ENCODE measurements at regions not wholly inside any gene's neighbourhood (a gene's known extent, or its start where the extent isn't known, plus 50 kb on each side); places are given as distances from the start of the nearest gene placed in this dataset.
A peak's percentile ranks its signal among the peaks of the same experiment; 100 is the strongest.

DNA sequence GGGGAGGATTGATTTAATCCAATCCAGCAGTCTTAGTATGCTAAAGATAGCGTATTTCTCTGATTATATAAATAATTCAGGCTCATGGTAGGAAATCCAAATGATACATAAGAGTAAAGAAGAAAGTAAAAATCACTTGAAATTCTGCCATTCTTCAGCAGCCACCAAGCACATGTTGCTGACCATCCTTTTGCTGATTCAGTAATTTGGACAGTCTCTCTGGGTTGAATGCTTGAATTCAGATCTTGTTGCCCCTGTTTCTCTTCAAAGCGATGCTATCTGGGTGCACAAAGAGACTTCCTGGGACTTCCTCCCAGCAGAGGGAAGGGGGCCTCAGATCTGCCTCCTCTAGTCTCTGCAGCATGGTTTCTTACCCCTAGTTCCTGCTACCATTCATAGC lies 609.1 kb downstream of the UTRN start:
- Histone ChIP-seq H3K36me3 (ENCODE audit: control insufficient read depth, insufficient read depth, low read length) (no peaks in the 10 kb centered on the region), H3K27ac (ENCODE audit: low read depth, low read length, severe bottlenecking) (no peak overlapping the region), H3K4me1 (ENCODE audit: control insufficient read depth, insufficient read depth, low read length, poor library complexity, severe bottlenecking) (peaks cover 13% of the 10 kb centered on the region), H3K4me3 (ENCODE audit: extremely low read depth, insufficient read depth, low read length, poor library complexity, severe bottlenecking) (no peak overlapping the region), H3K9me3 (ENCODE audit: control insufficient read depth, low read length) (no peaks in the 10 kb centered on the region)
- 100% methylated on average over 1 of the region's 2 CpGs for WGBS, 2 experiments (ENCODE audit: insufficient coverage in 2 of 2)

- Histone ChIP-seq H3K9me3 (ENCODE audit: control insufficient read depth, low read length) (no peaks in the 10 kb centered on the region), H3K4me3 (ENCODE audit: extremely low read depth, insufficient read depth, low read length, poor library complexity, severe bottlenecking) (no peak overlapping the region), H3K36me3 (ENCODE audit: control insufficient read depth, insufficient read depth, low read length) (no peaks in the 10 kb centered on the region), H3K4me1 (ENCODE audit: control insufficient read depth, insufficient read depth, low read length, poor library complexity, severe bottlenecking) (peaks cover 13% of the 10 kb centered on the region), H3K27ac (ENCODE audit: low read depth, low read length, severe bottlenecking) (no peak overlapping the region)
- WGBS, 2 experiments (ENCODE audit: insufficient coverage in 2 of 2): 71 to 76% methylated on average over 4 to 6 of the region's 8 CpGs
Observed at GRCh38 chr6:144895313-144896278, 610.5 kb downstream of the UTRN start.

- H3K9me3 ChIP-seq (ENCODE audit: control insufficient read depth, low read length): no peaks in the 10 kb centered on the region
- H3K4me3 ChIP-seq (ENCODE audit: extremely low read depth, insufficient read depth, low read length, poor library complexity, severe bottlenecking): no peak overlapping the region
- 85 to 100% methylated on average over 2 to 3 of the region's 3 CpGs for WGBS, 2 experiments (ENCODE audit: insufficient coverage in 2 of 2)
- H3K4me1 ChIP-seq (ENCODE audit: control insufficient read depth, insufficient read depth, low read length, poor library complexity, severe bottlenecking): peaks cover 13% of the 10 kb centered on the region
- H3K27ac ChIP-seq (ENCODE audit: low read depth, low read length, severe bottlenecking): no peak overlapping the region
- no peaks in the 10 kb centered on the region for H3K36me3 ChIP-seq (ENCODE audit: control insufficient read depth, insufficient read depth, low read length)
Observed at GRCh38 chr6:144896289-144896688, 611.2 kb downstream of the UTRN start.

- H3K4me1 ChIP-seq (ENCODE audit: control insufficient read depth, insufficient read depth, low read length, poor library complexity, severe bottlenecking): peaks cover 13% of the 10 kb centered on the region
- H3K4me3 ChIP-seq (ENCODE audit: extremely low read depth, insufficient read depth, low read length, poor library complexity, severe bottlenecking): no peak overlapping the region
- H3K27ac ChIP-seq (ENCODE audit: low read depth, low read length, severe bottlenecking): peak overlapping the region; percentile 36
- H3K9me3 ChIP-seq (ENCODE audit: control insufficient read depth, low read length): no peaks in the 10 kb centered on the region
- no peaks in the 10 kb centered on the region for H3K36me3 ChIP-seq (ENCODE audit: control insufficient read depth, insufficient read depth, low read length)
Observed at GRCh38 chr6:144896871-144897270, 611.7 kb downstream of the UTRN start.

DNA sequence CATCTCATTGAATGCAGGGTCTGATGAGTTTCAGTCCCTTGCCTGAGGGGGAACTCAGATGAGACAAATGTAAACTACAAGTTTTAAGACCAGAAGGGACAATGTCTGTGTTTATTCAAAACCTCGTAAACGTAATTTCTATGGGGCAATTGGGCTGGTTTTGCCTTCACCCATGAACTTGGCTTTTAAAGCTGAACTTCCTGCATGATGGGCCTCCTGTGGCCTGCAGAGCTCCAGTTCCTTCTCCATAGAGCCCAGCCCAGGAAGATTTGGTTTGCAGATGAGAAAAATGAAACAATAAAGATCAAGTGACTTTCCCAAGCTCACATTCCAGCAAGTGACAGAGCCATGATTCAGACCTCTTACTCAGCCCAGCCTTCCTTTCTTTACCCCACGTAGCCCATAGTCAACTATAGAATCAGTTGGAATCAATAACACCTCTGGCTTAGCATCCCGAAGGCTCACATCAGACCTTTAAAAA lies 612.3 kb downstream of the UTRN start:
- no peak overlapping the region for H3K4me3 ChIP-seq (ENCODE audit: extremely low read depth, insufficient read depth, low read length, poor library complexity, severe bottlenecking)
- 77 to 89% methylated on average over 2 to 3 of the region's 4 CpGs for WGBS, 2 experiments (ENCODE audit: insufficient coverage in 2 of 2)

GRCh38 chr6:144898052-144898689 lies 613.0 kb downstream of the UTRN start:
- peaks cover 13% of the 10 kb centered on the region for H3K4me1 ChIP-seq (ENCODE audit: control insufficient read depth, insufficient read depth, low read length, poor library complexity, severe bottlenecking)
- H3K36me3 ChIP-seq (ENCODE audit: control insufficient read depth, insufficient read depth, low read length): no peaks in the 10 kb centered on the region
- H3K9me3 ChIP-seq (ENCODE audit: control insufficient read depth, low read length): no peaks in the 10 kb centered on the region
- no peak overlapping the region for H3K4me3 ChIP-seq (ENCODE audit: extremely low read depth, insufficient read depth, low read length, poor library complexity, severe bottlenecking)
- 95 to 100% methylated on average over 1 to 2 of the region's 3 CpGs for WGBS, 2 experiments (ENCODE audit: insufficient coverage in 2 of 2)
- H3K27ac ChIP-seq (ENCODE audit: low read depth, low read length, severe bottlenecking): peak overlapping the region; percentile 36

More for the DNA sequence above, 612.3 kb downstream of the UTRN start:
- peak overlapping the region; percentile 36 for H3K27ac ChIP-seq (ENCODE audit: low read depth, low read length, severe bottlenecking)
- peaks cover 13% of the 10 kb centered on the region for H3K4me1 ChIP-seq (ENCODE audit: control insufficient read depth, insufficient read depth, low read length, poor library complexity, severe bottlenecking)
- H3K36me3 ChIP-seq (ENCODE audit: control insufficient read depth, insufficient read depth, low read length): no peaks in the 10 kb centered on the region
- no peaks in the 10 kb centered on the region for H3K9me3 ChIP-seq (ENCODE audit: control insufficient read depth, low read length)

GRCh38 chr6:144898741-144899140 lies 613.6 kb downstream of the UTRN start:
- WGBS, 2 experiments (ENCODE audit: insufficient coverage in 2 of 2): no CpG with 5 or more reads among the region's 1 CpG
- peaks cover 13% of the 10 kb centered on the region for H3K4me1 ChIP-seq (ENCODE audit: control insufficient read depth, insufficient read depth, low read length, poor library complexity, severe bottlenecking)

GRCh38 chr6:144899161-144899560 lies 614.0 kb downstream of the UTRN start:
- no peak overlapping the region for H3K27ac ChIP-seq (ENCODE audit: low read depth, low read length, severe bottlenecking)
- no peaks in the 10 kb centered on the region for H3K9me3 ChIP-seq (ENCODE audit: control insufficient read depth, low read length)
- H3K36me3 ChIP-seq (ENCODE audit: control insufficient read depth, insufficient read depth, low read length): no peaks in the 10 kb centered on the region
- H3K4me1 ChIP-seq (ENCODE audit: control insufficient read depth, insufficient read depth, low read length, poor library complexity, severe bottlenecking): peaks cover 13% of the 10 kb centered on the region
- no CpG with 5 or more reads among the region's 1 CpG for WGBS, 2 experiments (ENCODE audit: insufficient coverage in 2 of 2)
- H3K4me3 ChIP-seq (ENCODE audit: extremely low read depth, insufficient read depth, low read length, poor library complexity, severe bottlenecking): no peak overlapping the region

More at GRCh38 chr6:144898741-144899140, 613.6 kb downstream of the UTRN start:
- Histone ChIP-seq H3K36me3 (ENCODE audit: control insufficient read depth, insufficient read depth, low read length) (no peaks in the 10 kb centered on the region), H3K4me3 (ENCODE audit: extremely low read depth, insufficient read depth, low read length, poor library complexity, severe bottlenecking) (no peak overlapping the region), H3K27ac (ENCODE audit: low read depth, low read length, severe bottlenecking) (no peak overlapping the region), H3K9me3 (ENCODE audit: control insufficient read depth, low read length) (no peaks in the 10 kb centered on the region)

DNA sequence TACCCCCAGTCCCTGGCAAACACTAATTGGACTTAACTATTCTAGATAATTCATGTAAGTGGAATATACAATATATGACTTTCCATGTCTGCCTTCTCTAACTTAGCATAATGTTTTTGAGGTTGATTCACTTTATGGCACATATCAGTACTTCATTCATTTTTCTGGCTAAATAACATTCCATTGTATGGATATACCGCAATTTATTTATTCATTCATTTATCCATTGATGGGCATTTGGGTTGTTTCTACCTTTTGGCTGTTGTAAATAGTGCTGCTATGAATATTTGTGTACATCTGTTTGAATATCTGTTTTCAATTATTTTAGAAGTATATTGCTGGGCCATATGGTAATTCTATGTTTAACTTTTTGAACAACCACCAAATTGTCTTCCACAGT lies 616.3 kb downstream of the UTRN start:
- peaks cover 13% of the 10 kb centered on the region for H3K4me1 ChIP-seq (ENCODE audit: control insufficient read depth, insufficient read depth, low read length, poor library complexity, severe bottlenecking)
- H3K9me3 ChIP-seq (ENCODE audit: control insufficient read depth, low read length): no peaks in the 10 kb centered on the region
- no CpG with 5 or more reads among the region's 1 CpG for WGBS, 2 experiments (ENCODE audit: insufficient coverage in 2 of 2)
- no peaks in the 10 kb centered on the region for H3K36me3 ChIP-seq (ENCODE audit: control insufficient read depth, insufficient read depth, low read length)
- no peak overlapping the region for H3K27ac ChIP-seq (ENCODE audit: low read depth, low read length, severe bottlenecking)
- H3K4me3 ChIP-seq (ENCODE audit: extremely low read depth, insufficient read depth, low read length, poor library complexity, severe bottlenecking): no peak overlapping the region

DNA sequence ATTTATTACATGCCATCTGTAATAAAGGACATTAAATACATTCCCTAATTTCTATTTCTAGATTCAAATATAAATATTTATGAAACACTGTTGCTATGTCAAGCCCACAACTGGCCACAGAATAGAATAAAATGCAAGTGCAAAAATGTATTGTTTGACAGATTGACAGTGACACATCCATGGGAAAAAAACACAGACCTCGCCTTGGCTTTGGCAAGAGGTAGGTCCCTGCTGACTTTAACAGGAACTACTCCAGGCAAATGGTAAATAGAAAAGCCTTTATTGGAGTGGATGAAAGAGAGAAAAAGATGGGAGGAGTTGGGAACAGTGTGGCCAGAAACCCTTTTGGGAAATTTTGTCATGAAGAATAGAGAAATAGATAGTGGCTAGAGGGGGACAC lies 622.9 kb downstream of the UTRN start:
- 91 to 100% methylated on average over 1 of the region's 1 CpG for WGBS, 2 experiments (ENCODE audit: insufficient coverage in 2 of 2)
- Histone ChIP-seq H3K36me3 (ENCODE audit: control insufficient read depth, insufficient read depth, low read length) (no peaks in the 10 kb centered on the region), H3K9me3 (ENCODE audit: control insufficient read depth, low read length) (no peaks in the 10 kb centered on the region), H3K4me1 (ENCODE audit: control insufficient read depth, insufficient read depth, low read length, poor library complexity, severe bottlenecking) (no peaks in the 10 kb centered on the region), H3K4me3 (ENCODE audit: extremely low read depth, insufficient read depth, low read length, poor library complexity, severe bottlenecking) (no peak overlapping the region), H3K27ac (ENCODE audit: low read depth, low read length, severe bottlenecking) (no peak overlapping the region)
